AG09309 (cell line): ENCODE measurements at regions not wholly inside any gene's neighbourhood (a gene's known extent, or its start where the extent isn't known, plus 50 kb on each side); places are given as distances from the start of the nearest gene placed in this dataset.

Experiments
- DNase-seq: peaks from one replicate; pipeline ENCODE4 v3.0.0-alpha.2; 2010; ENCODE audit warnings: low read depth
- H3K4me3 ChIP-seq: 2 replicates; pipeline ENCODE4 v1.5.1; 2011; ENCODE audit warnings: mild to moderate bottlenecking, low read depth, low read length, moderate library complexity; ENCODE audit not compliant: control insufficient read depth
- CTCF ChIP-seq: IDR thresholded peaks from 2 replicates; pipeline ENCODE4 v1.5.1; 2011; ENCODE audit warnings: mild to moderate bottlenecking, low read depth, low read length, inconsistent platforms; ENCODE audit not compliant: insufficient read depth, control insufficient read depth; ENCODE audit errors: missing control alignments

- no peak for TF ChIP-seq CTCF
- no peak for DNase-seq
- no peak overlapping the region for H3K4me3 ChIP-seq
Observed at GRCh38 chr9:108149326-108149725, 659.8 kb upstream of the KLF4 start.

DNA sequence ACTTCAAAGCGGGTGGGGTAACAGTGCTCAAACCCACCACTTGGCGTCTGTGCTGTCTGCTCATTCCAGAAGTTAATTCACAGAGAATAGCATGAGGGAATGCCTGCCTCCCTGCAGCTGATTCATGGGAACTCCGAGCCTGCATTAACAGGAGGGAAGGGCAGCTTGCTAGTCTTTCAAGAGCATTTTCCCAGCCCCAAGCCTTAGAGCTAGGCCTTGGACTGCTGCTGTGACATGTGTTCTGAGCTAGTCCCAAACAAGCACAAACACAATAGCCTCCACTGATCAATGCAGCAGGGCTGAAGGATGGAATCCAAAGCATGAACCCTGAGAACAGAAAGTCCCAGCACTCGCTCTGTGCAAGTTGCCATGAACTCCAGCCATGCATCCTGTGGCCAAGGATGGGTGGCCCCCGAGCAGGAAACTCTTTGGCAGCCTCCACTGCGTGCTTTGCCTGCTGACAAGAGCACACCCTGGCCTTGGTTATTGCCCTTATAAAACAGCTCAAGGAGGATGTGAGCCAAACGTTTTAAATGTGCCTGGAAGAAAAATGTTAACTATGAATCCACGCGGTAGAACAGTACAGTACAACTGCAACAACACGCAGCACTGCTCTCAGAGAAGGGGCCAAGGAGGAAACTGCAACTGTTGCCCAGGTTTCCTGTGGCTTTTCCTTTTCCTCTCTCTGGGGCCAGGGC lies 653.1 kb upstream of the KLF4 start:
- peak; percentile 33 for TF ChIP-seq CTCF
- H3K4me3 ChIP-seq = no peak overlapping the region
- DNase-seq = peak; percentile 85

DNA sequence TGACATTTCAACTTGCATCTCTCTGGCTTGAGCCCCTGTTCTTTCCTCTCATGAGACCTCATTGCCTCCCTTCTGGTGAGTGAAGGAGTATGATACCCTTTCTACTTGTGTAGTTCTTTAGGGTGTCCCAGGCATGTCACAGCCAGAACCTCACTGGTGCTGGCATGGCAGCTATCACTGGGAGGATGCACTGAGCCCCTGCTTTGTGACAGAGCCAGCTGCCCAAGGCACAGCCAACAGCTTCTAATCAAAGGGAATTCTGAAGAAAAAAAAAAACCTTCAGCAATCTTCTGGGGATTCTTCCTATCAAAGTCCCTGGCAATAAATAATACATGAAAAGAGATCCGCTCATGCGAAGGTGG lies 652.6 kb upstream of the KLF4 start:
- no peak for DNase-seq
- H3K4me3 ChIP-seq = no peak overlapping the region
- TF ChIP-seq CTCF = no peak

DNA sequence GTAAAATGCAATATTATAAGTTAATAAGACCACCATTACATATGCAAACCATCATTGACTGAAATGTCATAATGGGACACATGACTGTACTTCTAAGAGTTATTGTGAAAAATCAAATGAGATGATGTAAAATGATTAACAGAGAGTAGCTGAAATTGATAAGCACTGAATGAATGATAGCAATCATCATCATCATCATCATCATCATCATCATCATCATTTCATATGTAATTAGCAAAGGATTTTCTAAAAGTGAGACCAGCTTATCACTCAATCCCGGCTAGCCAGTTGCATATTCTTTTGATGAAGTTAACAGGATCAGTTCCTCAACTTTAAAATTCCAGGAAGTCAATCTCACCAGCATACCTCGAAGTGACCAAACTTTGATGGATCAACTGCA lies 650.3 kb upstream of the KLF4 start:
- DNase-seq = no peak
- TF ChIP-seq CTCF = no peak
- no peak overlapping the region for H3K4me3 ChIP-seq

DNA sequence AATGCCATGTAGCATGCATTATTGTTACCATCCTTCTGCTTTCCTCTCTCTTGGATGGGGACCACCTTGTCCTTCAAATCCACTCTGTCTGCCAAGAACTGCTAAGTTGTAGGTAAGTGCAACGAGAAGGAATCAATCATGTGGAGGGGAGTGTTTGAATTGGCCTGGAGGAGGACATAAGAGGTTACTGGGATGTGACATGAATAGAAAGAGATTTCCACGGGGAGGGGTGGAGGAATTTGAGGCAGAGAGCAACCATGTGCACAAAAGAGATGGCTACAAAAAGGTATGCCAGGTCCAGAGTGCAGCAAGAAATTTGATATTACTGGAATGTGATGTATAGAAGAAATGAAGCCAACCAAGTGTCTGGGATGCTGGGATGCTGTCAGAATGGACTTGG lies 648.9 kb upstream of the KLF4 start:
- no peak for TF ChIP-seq CTCF
- no peak for DNase-seq
- no peak overlapping the region for H3K4me3 ChIP-seq

DNA sequence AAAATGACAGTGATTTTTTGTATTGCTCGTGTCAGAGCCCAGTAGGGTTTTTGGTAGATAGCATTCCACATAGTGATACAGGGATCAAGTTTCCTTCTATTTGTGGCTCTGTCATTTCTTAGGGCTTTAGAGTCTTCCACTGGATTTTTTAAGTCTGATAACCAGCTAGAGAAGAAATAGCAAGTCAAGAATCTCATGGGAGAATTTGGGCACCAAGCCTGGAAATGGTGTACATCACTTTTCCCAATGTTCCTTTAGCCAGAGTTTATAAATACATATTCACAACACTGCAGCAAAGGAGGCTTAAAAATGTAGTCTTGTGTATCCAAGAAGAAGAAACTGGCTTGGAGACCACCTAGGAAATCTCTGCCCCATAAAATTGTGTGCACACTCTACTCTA lies 647.1 kb upstream of the KLF4 start:
- no peak for TF ChIP-seq CTCF
- no peak overlapping the region for H3K4me3 ChIP-seq
- no peak for DNase-seq
